ENCODE measurements at regions not wholly inside any gene's neighbourhood (a gene's known extent, or its start where the extent isn't known, plus 50 kb on each side); places are given as distances from the start of the nearest gene placed in this dataset.

DNA sequence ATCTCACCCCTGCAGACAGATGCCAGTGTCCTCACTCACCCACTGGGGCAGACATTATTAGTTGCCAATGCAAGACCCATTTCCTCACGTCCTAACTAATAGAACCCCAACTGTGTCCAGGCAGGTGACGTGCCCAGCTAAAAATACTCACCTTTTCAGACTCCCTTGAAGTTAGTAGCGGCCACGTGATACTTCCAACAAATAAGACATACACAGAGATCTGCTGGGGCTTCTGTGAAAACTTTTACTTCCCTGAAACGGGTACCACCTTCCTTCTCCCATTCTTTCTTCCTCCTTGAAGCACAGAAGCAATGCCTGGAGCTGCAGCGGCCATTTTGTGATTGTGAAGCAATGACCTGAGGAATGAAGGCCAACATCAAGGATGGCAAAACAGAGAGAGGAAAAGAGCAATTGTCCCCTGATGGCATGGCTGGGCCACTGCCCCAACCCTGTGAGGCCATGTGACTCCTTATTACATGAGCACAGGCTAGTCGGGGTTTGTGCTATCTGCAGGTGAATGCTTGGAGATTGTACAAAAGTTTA lies 74.4 kb upstream of the TMPRSS2 start (continued):
- TF ChIP-seq CHD2 (IDR thresholded peaks at IDR 0.05; ENCODE audit: low read length) = no peak
- no peak for TF ChIP-seq KDM5A (IDR thresholded peaks at IDR 0.05; ENCODE audit: low read length)
- TF ChIP-seq NRF1 (IDR thresholded peaks at IDR 0.05; ENCODE audit: low read depth, low read length) = no peak
- TF ChIP-seq, protein P1, sequence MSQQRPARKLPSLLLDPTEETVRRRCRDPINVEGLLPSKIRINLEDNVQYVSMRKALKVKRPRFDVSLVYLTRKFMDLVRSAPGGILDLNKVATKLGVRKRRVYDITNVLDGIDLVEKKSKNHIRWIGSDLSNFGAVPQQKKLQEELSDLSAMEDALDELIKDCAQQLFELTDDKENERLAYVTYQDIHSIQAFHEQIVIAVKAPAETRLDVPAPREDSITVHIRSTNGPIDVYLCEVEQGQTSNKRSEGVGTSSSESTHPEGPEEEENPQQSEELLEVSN (IDR thresholded peaks at IDR 0.05) = no peak
- TF ChIP-seq CREB1 (IDR thresholded peaks at IDR 0.05) = no peak

Measured in H1 (cell line).